ENCODE measurements at regions not wholly inside any gene's neighbourhood (a gene's known extent, or its start where the extent isn't known, plus 50 kb on each side); places are given as distances from the start of the nearest gene placed in this dataset.

DNA sequence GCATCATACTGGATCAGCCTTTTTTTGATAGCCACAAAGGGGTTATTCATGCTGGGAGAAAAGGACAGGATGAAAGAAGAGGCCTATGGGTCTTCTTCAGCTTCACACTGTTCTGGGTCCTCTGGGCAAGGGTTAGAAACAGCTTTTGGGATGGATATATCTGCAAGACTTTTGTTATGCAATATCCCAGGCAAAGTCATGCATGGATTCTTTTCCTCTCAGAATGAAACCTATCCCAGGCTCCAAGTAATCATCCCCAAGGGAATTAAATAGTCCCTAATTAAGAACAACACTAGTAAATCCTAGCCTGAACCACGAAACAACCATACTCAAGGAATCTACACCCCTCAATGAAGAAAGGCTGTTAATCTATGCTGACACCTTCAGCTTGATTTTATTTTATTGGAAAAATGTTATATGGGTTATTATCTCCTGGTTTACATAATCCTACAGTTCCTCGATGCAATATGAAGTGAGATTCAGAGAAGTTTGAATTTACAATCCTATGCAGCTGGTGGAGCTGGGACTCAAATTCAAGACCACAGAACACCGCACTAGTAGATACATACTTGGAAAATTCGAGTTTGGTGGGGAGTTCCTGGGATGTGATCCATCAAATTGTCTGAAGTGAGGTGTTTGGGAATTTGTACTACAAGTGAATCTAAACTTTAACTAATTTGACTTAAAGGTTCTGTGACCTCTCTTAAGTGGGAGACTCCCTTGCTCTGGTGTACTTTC, 338.6 kb downstream of the TBX15 start:
- TF ChIP-seq, protein P1, sequence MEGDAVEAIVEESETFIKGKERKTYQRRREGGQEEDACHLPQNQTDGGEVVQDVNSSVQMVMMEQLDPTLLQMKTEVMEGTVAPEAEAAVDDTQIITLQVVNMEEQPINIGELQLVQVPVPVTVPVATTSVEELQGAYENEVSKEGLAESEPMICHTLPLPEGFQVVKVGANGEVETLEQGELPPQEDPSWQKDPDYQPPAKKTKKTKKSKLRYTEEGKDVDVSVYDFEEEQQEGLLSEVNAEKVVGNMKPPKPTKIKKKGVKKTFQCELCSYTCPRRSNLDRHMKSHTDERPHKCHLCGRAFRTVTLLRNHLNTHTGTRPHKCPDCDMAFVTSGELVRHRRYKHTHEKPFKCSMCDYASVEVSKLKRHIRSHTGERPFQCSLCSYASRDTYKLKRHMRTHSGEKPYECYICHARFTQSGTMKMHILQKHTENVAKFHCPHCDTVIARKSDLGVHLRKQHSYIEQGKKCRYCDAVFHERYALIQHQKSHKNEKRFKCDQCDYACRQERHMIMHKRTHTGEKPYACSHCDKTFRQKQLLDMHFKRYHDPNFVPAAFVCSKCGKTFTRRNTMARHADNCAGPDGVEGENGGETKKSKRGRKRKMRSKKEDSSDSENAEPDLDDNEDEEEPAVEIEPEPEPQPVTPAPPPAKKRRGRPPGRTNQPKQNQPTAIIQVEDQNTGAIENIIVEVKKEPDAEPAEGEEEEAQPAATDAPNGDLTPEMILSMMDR (IDR thresholded peaks at IDR 0.05; ENCODE audit: low read length), result no peak
- no peak for TF ChIP-seq EZH2 (IDR thresholded peaks at IDR 0.05; ENCODE audit: borderline replicate concordance, low read length)
